Subcutaneous abdominal adipose tissue (tissue), 5 donors: ENCODE measurements at regions not wholly inside any gene's neighbourhood (a gene's known extent, or its start where the extent isn't known, plus 50 kb on each side); places are given as distances from the start of the nearest gene placed in this dataset.
"Not testable (repeated sequence)": the region's sequence is repeated elsewhere in the genome, so short reads cannot be mapped to it uniquely, and the experiment has no call there.

Experiments used
- H3K27ac ChIP-seq: one replicate; pipeline ENCODE4 v1.7.0; 2013; ENCODE audit warnings: low read depth, mild to moderate bottlenecking, inconsistent platforms, low read length, moderate library complexity
- H3K27me3 ChIP-seq, 5 donors: one replicate each; pipeline ENCODE4 v1.7.0; 2013; ENCODE audit warnings: low read length in 5 of 5, inconsistent platforms in 1 of 5; ENCODE audit not compliant: control insufficient read depth in 5 of 5, insufficient read depth in 4 of 5
- H3K36me3 ChIP-seq, 5 donors: one replicate each; pipeline ENCODE4 v1.7.0; 2013; ENCODE audit warnings: low read length in 5 of 5; ENCODE audit not compliant: control insufficient read depth in 5 of 5, insufficient read depth in 5 of 5
- H3K4me1 ChIP-seq, 5 donors: one replicate each; pipeline ENCODE4 v1.7.0; 2013; ENCODE audit warnings: low read length in 5 of 5, mild to moderate bottlenecking in 3 of 5, moderate library complexity in 1 of 5; ENCODE audit not compliant: control insufficient read depth in 5 of 5, insufficient read depth in 5 of 5
- H3K4me3 ChIP-seq, 5 donors: one replicate each; pipeline ENCODE4 v1.7.0; 2013; ENCODE audit warnings: low read length in 5 of 5, low read depth in 1 of 5
- H3K9ac ChIP-seq, 5 donors: one replicate each; pipeline ENCODE4 v1.7.0; 2013; ENCODE audit warnings: low read length in 5 of 5, mild to moderate bottlenecking in 4 of 5, moderate library complexity in 3 of 5
- H3K9me3 ChIP-seq, 5 donors: one replicate each; pipeline ENCODE4 v1.7.0; 2013; ENCODE audit warnings: low read length in 5 of 5; ENCODE audit not compliant: control insufficient read depth in 5 of 5
- donor health status: healthy.
- donor health status: healthy.
- donor health status: healthy.
- donor health status: healthy.
- donor health status: healthy.

GRCh38 chr1:194357573-194358207 is 1171.3 kb upstream of the B3GALT2 start:
- H3K36me3 ChIP-seq, H3K27ac ChIP-seq, H3K4me3 ChIP-seq, H3K27me3 ChIP-seq, H3K9me3 ChIP-seq, H3K4me1 ChIP-seq, H3K9ac ChIP-seq: not testable (repeated sequence)

- H3K9me3 ChIP-seq, result no peaks in the 10 kb centered on the region
- H3K4me3 ChIP-seq, result no peak overlapping the region
- no peaks in the 10 kb centered on the region for H3K27me3 ChIP-seq
- no peak overlapping the region for H3K9ac ChIP-seq
- H3K36me3 ChIP-seq, result no peaks in the 10 kb centered on the region
- no peaks in the 10 kb centered on the region for H3K4me1 ChIP-seq
- no peak overlapping the region for H3K27ac ChIP-seq
Observed at GRCh38 chr1:194355488-194356106, 1169.2 kb upstream of the B3GALT2 start.

DNA sequence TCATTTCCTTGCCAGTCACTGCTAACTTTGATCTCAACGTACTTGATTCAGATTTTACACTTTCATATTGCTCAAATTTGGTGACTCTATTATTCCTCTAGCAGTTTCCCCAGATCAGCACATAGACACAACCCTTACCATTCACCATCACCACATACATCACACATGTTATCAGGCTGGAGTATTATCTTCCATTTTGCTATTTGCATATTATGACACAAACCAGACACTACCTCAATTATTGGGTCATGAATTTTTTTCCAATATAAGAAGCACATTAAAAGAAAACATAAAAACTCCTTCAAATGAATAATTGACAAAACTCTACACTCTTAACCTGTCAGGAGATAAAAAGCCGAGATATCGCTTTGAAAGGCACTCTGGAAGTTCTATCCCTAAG is 1166.7 kb upstream of the B3GALT2 start:
- Histone ChIP-seq H3K9me3 (peaks cover 0 to 3% (median 0%) of the 10 kb centered on the region in 5 donors), H3K27me3 (no peaks in the 10 kb centered on the region), H3K4me3 (no peak overlapping the region), H3K27ac (no peak overlapping the region), H3K4me1 (no peaks in the 10 kb centered on the region), H3K9ac (no peak overlapping the region), H3K36me3 (no peaks in the 10 kb centered on the region)

GRCh38 chr1:194347200-194347599 is 1160.8 kb upstream of the B3GALT2 start:
- Histone ChIP-seq H3K9ac (no peak overlapping the region), H3K27me3 (no peaks in the 10 kb centered on the region), H3K9me3 (peaks cover 0 to 3% (median 0%) of the 10 kb centered on the region in 5 donors), H3K4me3 (no peak overlapping the region), H3K27ac (no peak overlapping the region), H3K36me3 (no peaks in the 10 kb centered on the region), H3K4me1 (no peaks in the 10 kb centered on the region)

DNA sequence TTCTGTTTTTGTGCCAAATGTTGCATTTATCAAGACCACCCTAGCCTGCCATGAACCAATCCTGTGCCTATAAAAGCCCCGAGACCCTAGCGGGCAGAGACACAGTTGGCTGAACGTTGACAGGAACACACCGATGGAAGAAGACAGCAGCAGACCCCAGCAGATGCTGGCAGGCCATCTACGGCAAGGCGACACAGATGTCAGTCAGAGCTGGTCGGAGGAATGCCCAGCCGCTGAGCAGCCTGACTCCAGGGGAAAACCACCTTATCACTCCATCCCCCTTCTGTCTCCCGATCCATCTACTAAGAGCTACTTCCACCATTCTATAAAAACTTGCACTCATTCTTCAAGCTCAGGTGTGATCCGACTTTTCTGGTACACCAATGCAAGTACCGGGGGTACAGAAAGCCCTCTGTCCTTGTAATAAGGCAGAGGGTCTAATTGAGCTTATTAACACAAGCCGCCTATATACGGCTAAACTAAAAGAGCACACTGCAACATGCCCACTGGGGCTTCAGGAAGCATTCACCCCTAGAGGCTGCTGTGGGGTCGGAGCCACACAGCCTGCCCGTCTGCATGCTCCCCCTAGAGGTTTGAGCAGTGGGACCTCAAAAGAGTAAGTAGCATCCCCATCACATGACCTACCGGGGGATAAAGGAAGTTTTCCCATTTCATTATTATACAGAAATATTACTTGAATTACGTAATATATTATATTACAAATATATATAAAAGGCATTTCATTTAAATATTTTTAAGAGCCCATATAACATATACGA is 1156.3 kb upstream of the B3GALT2 start:
- H3K9ac ChIP-seq, result no peak overlapping the region

DNA sequence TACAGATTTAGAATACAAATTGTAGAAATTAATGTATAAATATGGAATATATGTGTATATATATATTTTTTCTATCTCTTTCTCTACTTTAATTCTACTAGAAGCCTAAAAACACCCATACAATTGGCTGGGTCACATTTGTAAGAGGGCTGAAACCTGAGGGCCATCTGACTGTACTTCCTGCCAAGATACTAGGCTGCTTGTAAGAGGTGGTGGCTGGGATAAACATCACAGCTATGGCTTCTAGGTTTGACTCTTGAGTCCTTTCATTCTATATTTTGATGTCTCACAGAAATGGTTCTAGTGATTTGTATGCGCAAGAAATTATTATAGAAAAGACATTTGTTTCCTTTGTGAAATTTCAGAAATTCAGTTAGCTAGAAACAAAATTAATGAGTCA is 1155.2 kb upstream of the B3GALT2 start:
- H3K4me3 ChIP-seq, result no peak overlapping the region
- H3K36me3 ChIP-seq, result no peaks in the 10 kb centered on the region
- H3K27ac ChIP-seq, result no peak overlapping the region
- no peaks in the 10 kb centered on the region for H3K4me1 ChIP-seq
- H3K27me3 ChIP-seq, result no peaks in the 10 kb centered on the region
- no peak overlapping the region for H3K9ac ChIP-seq
- H3K9me3 ChIP-seq, result no peaks in the 10 kb centered on the region

More for the DNA sequence above, 1156.3 kb upstream of the B3GALT2 start:
- no peaks in the 10 kb centered on the region for H3K9me3 ChIP-seq
- H3K27me3 ChIP-seq, result no peaks in the 10 kb centered on the region
- H3K4me1 ChIP-seq, result no peaks in the 10 kb centered on the region
- H3K36me3 ChIP-seq, result no peaks in the 10 kb centered on the region
- H3K27ac ChIP-seq, result no peak overlapping the region
- no peak overlapping the region for H3K4me3 ChIP-seq

DNA sequence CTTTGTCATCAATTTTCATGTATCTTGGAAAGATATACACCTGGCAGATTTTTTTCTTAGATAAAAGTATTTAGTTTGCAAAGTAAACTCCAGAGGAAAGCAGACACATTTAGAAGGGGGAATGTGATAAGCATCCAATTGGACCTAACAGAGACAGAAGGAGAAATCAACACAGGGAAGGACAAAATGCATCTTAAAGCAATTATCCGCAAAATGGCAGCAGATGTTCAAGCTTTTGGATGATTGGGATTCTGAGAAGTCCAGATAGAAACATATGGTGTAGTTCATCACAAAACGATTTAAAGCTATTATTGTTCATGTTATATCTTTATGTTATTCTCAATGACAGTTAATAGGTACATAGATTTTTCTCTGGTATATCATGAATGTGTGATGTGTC is 1153.1 kb upstream of the B3GALT2 start:
- Histone ChIP-seq H3K4me1 (no peaks in the 10 kb centered on the region), H3K4me3 (no peak overlapping the region), H3K27me3 (no peaks in the 10 kb centered on the region), H3K9me3 (no peaks in the 10 kb centered on the region), H3K9ac (no peak overlapping the region), H3K36me3 (no peaks in the 10 kb centered on the region), H3K27ac (no peak overlapping the region)

DNA sequence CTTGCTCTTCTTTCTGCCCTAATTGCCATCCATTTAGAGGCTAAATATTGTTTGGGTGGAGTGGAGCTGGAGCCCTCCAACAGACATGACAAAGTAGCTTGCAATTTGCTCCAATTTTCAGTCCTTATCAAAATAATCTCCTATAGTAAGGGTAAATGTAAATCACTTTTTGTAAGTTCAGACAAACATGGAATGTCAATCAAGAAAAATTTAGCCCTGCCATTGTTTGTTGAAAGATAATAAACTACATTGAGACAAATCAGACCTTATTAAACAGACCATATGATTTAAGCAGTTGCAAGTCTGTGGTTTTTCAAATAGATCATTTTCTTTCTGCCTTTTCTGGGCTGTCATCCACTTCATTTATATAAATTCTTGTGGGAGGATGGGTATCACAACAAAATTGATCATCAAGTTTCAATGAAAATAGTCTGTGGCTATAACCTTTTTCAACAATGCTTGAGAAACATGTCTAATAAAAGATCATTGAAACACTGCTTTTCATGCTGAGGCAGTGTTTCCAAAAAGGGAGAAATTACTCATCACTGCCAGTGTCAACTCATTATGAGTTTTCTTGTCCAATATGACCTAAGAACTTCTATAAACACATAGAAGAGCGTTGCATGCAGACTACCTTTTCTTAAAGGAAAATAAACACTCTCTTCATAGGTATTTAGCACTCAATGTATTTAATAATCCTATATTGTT is 1152.0 kb upstream of the B3GALT2 start:
- no peak overlapping the region for H3K4me3 ChIP-seq
- H3K27me3 ChIP-seq, result no peaks in the 10 kb centered on the region
- H3K4me1 ChIP-seq, result no peaks in the 10 kb centered on the region

GRCh38 chr1:194333240-194333639 is 1146.8 kb upstream of the B3GALT2 start:
- Histone ChIP-seq H3K27ac (no peak overlapping the region), H3K4me1 (no peaks in the 10 kb centered on the region), H3K4me3 (no peak overlapping the region), H3K9ac (no peak overlapping the region), H3K9me3 (no peaks in the 10 kb centered on the region), H3K27me3 (no peaks in the 10 kb centered on the region), H3K36me3 (no peaks in the 10 kb centered on the region)

More for the DNA sequence above, 1152.0 kb upstream of the B3GALT2 start:
- Histone ChIP-seq H3K27ac (no peak overlapping the region), H3K9me3 (no peaks in the 10 kb centered on the region), H3K36me3 (no peaks in the 10 kb centered on the region), H3K9ac (no peak overlapping the region)

DNA sequence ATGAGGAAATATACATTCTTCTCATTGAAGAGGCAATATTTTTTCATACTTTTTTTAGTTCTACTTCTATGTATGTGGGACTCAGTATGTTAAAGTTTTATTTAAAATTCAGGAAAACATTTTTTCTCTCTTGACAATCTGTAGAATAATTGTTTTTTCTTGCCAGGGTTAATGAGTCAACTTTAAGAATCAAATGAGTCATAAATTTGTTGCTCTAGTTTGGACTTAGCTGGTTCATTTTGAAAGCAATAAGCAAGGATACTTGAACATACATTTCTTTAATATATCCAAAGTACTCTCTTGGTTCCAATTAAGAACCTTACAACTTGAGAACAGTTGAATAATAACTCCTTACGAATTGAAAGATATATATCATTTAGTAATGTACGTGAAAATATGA is 1145.3 kb upstream of the B3GALT2 start:
- H3K4me3 ChIP-seq, result no peak overlapping the region
- no peak overlapping the region for H3K27ac ChIP-seq
- no peaks in the 10 kb centered on the region for H3K27me3 ChIP-seq
- no peak overlapping the region for H3K9ac ChIP-seq
- H3K9me3 ChIP-seq, result no peaks in the 10 kb centered on the region
- no peaks in the 10 kb centered on the region for H3K4me1 ChIP-seq
- no peaks in the 10 kb centered on the region for H3K36me3 ChIP-seq
